Right renal cortex interstitium (tissue), 3 donors: ENCODE measurements at regions not wholly inside any gene's neighbourhood (a gene's known extent, or its start where the extent isn't known, plus 50 kb on each side); places are given as distances from the start of the nearest gene placed in this dataset.
"Not testable (repeated sequence)": the region's sequence is repeated elsewhere in the genome, so short reads cannot be mapped to it uniquely, and the experiment has no call there.

Experiments used
- DNase-seq, 3 donors: peaks; one replicate each; pipeline ENCODE4 v3.0.0-alpha.2; 2013; ENCODE audit warnings: low read depth in 3 of 3, low spot score in 2 of 3

DNA sequence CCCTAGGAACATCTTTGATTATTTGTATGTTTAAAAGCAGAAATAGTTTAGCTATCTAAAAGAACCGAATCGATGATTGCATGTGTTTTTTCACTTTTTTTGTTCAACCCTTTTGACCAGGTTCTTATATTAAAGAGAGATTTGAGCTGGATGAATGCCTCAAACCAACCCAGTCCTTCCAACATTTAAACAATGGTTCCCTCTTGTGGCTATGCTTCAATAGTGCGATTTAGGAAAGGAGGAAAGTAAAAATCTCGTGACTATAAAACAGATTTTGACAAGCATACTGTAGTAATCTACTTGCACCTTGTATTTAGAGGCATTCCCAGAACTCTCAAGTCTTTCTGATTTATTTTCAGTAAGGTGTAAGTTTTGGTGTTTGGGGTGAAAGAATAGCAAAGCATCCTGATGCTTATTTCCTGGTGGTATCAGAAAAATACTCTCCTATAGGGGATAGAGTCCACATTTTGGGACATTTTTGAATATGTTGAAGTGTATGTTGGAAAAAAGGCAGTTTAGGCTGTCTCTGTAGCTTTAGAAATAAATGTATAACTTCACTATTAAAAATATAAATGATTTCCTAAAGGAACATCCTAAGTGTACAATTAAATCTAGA lies 159.6 kb upstream of the KCNH8 start:
- DNase-seq, result peak; percentile 1 to 15 (median 13)

DNA sequence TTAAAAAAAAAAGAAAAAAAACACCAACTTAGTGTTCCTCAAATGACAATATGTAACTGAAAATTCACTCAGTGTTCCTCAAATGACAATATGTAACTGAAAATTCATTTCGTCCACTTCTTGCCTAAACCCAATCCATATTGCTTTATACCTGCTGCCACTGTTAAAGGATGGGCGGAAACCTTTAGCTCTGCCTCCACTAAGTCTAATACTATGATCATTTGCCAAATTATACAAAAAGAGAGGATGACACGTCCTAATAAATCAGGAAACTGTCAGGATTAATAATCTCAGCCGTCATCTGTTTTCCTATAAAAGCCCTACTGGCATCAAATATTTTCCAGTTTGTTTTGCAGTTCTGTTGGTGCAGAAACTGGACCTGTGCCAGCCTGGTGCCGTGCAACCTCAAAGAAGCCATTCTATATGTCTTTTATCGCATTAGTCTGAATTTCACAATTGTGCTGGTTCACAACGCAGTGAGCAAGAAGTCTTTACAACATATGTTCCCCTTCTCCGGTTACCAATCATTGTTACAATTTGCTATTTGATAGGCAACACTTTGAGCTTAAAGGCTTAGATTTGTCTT lies 160.4 kb upstream of the KCNH8 start:
- no peak for DNase-seq

DNA sequence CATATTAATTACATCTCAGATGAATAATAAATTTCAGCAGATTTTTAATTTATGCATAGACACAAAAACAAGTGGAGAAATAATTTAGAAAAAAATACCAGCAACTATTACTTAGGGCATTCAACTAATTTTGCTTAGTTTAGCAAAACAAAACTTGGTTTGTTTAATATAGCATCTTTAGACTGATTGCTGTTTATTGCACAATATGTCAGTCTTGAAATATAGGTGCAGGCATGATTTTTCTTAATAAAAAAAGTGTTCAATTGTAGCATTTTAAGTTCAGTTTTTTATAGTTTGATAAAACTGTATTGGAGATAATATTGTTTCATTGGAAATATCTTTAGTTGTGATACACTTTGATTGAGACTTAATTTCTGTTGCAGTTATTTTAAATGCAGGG lies 161.2 kb upstream of the KCNH8 start:
- no peak for DNase-seq

DNA sequence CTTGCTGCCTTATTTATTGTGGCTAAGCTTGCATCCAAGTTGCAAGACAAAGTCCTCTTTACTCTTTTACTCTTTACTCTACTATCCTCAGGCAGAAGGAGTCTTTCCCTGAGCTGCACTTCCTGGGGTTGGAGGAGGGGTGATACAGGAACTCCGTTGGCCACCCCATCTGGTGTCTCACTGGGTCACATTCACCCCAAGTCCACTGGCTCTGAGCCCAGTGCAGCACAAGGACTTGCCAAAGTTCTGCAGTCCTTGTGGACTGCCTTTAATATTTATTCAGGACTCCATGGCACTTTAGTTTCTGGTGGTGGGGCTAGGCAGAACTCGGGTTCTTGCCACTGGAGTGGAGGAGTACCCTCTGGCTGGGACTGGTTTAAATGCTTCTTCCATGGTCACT lies 165.4 kb upstream of the KCNH8 start:
- DNase-seq, result no peak

DNA sequence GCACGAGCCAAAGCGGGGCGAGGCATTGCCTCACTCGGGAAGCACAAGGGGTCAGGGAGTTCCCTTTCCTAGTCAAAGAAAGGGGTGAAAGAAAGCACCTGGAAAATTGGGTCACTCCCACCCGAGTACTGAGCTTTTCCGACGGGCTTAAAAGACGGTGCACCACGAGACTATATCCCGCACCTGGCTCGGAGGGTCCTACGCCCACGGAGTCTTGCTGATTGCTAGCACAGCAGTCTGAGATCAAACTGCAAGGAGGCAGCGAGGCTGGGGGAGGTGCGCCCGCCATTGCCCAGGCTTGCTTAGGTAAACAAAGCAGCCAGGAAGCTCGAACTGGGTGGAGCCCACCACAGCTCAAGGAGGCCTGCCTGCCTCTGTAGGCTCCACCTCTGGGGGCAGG lies 172.2 kb upstream of the KCNH8 start:
- not testable (repeated sequence) for DNase-seq

DNA sequence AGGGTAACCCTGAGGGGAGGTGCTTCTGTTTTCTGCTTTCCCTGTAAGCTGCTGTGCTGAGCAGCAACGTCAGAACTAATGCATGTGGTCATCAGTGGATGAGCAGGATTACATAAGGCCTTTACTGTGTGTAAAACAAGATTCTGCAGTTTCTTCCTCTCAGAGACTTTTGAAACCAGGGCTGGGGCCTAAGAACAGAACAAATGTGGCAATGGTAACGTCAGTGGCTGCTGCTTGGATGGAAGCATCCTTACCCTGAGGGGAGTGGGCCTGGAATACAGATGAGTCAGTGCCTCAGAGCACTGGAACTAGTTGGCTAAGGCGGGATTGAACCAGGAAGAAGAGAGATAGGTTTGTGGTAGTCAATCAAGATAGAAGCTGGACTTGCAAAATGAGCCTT lies 180.2 kb upstream of the KCNH8 start:
- no peak for DNase-seq

DNA sequence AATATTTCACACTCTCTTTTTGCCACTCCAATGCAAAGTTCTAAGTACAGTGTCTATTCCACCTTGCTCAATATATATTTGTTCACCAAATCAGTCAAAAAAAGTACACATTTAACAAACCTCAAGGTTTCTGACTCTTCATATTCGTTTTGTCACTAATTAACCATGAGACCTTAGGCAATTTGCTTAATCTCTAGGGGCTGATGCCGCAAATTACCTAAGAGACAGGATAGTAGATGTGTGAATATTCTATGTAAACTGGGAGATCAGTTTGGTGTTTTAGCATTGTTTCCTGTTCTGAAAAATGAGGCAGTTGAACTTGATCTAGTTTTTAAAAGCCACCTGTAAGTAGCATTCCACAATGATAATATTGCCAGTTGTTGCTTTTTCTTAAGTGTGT lies 182.5 kb upstream of the KCNH8 start:
- DNase-seq, result no peak

DNA sequence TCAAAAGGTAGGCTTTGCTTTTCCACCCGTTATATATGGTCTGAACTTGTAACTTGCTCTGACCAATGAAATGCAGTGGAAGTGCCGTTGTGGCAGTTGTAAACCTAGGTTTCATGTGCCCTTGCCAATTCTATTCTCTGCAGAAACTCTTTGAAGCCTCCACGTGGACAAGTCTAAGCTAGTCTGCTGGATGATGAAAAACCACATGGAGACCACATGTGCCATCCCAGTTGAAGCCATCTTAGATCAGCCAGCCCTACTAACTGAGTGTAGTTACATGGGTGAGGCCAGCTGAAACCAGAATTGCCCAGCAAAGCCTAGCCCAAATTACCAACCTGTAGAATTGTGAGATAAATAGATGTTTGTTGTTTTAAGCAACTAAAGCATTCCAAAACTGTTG lies 183.7 kb upstream of the KCNH8 start:
- no peak for DNase-seq

DNA sequence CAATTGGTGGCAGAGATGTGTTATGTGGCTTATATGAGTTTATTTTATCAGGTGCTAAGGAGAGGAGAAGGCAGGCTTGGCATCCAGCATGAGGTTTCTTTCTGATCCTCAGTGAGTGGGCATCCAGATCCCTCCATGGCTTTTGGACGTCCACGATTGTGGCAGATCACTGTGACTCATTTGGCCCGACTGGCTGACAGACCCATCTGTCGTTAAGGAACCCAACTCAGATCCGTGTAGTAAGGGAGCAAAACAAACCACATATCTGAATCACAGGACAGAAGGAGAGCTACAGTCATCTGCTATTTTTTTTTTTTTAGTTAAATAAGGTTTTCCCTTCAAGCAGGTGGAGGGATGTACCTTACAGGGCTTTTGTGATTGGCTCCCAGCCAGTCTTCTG lies 197.0 kb upstream of the KCNH8 start:
- DNase-seq, result no peak

DNA sequence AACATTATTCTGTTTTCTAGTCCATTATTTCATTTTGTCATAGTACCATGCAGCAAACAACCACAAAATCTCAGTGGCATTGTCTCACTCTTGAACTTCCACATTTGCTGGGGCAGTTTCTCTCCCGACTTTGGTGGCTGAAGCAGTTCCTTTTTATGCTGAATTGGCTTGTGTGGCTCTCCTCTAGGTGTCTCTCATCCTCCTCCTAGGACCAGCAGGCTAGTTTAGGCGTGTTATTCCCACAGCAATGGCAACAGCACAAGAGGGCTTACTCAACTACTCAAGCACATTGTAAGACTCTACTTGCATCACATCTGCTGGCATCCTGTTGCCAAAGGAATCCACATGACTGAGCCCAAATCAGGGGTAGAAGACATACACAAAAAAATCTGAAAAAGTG lies 201.8 kb upstream of the KCNH8 start:
- DNase-seq, result no peak

DNA sequence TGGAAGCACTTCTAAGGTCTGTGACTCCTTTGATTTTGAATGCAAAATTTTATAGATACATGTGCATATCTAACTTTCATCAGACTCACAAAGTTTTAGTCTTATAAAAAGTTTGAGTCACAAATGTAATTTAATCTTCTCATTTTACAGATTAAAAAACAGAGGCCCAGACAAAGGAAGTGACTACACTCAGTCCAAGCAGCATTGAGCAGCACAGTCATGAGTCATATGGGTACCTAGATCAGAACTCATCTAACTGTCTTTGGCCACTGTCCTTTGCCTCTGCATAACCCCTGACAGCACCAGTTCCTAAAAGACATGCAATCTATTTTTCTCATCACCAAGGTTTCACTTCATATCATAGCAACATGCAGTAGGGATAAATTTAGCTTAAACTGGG lies 210.7 kb upstream of the KCNH8 start:
- DNase-seq, result no peak

DNA sequence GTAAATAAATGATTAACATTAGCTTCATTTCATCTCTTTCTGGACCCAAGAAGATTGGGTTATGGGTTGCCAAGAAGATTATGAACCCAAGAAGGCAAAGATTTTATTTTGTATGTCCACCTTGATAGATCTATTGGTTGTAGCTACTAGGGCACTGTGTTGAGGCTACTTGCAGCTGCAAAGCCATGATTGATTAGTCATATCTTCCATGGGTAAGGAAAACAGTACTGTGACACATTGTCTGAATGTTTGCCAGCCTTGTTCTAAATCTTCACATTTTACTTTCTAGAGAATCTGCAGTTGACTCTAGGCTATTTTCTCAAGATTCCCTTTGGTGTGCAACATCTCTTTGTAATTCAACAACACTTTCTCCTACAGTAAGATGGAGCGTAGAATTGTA lies 229.2 kb upstream of the KCNH8 start:
- no peak for DNase-seq

DNA sequence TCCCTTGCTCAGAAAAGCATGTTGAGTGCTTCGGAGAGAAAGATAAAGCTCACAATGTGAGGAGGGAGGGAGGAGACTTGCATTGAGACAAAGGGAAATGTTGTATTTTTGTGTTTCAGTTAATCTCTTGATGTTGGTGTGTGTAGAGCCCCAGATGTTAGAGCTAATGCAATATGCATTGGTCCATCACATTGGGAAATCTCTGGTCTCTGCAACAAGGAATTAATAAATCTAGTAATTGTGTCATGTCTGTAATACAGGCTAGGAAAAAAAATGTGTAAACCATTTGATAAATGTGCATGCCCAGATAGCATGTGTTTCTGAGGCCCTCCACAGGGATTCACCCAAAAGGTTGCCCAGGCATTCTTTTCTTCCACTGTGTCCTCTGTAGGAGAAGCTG lies 230.4 kb upstream of the KCNH8 start:
- DNase-seq, result no peak

DNA sequence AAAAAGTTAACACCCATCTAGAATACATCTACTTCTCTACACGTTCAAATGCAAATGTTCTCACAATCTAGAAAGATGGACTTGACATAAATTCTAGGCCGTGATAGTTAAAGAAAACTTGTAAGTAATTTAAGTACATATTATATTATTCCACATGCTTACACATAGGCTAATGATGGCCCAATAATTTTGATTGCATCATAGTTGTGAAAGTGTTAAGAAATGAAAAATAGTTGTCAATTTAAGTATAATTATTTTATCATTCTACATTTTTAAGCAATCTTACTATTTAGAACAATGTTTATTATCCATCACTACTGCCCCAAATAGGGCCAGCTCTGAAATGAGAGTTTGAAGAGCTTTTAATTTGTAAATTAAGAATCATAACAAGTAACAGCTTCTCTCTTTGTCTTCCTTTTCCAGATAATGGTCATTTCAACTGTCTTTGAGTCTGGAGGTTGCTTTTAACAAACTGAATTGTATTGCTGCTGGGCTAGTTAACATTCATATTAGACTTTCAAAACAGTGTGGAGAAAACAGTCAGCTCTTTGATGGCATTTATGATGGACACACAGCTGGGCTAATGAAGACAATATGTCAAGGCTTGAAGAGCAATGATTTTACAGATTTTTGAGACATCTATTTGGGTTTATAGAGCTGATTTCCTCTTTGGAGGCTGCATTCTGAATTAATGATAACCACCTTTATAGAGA lies 246.1 kb upstream of the KCNH8 start:
- DNase-seq, result no peak

DNA sequence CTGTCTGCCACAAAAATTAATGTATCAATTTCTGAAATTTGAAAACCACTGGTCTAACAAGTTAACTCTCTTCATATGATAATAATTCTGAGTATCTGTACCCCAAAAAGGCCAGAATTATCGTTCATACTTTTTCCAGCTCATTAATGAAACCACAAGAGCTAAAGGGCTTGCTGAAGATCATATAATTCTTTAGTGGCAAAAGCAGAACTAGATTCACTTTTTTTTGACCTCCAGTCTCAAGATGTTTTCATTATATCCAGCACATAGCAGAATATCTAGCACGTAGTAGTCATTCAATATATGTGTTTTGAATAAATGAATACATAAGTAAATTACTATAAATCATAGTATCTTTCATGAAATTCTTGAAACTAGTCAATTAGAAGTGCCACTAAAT lies 246.7 kb upstream of the KCNH8 start:
- DNase-seq, result no peak

DNA sequence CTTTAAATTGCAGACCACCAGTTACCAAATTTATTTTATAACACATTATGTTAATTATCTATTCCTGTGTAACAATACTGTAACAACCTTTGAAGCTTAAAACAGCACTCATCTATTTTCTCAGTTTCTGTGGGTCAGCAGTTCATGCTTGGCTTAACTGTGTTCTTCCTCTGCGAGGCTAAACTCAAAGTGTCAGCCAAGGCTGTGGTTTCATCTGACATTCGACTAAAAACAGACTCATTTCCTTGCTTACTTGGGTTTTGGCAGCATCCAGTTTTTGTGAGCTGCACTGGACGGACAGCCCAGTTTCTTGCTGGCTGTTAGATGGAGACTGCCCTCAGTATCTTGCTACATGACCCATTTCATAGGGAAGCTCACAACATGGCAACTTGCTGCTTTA lies 247.3 kb upstream of the KCNH8 start:
- no peak for DNase-seq

DNA sequence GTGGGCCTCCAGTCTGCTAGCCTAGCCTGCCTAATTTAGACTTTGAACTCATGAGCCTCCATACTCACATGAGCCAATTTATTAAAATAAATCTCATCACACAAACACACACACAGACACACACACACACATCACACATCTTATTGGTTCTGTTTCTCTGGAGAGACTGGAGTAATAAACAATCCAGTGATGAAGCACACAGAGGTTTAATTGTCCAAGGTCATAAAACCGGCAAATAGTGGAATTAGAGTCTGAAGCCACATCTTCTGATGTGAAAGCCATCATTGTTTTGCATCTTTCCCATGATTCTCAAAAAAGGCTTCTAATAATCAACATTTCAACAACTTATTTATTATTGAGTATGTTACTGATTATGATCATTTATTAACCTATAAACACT lies 249.4 kb upstream of the KCNH8 start:
- DNase-seq, result no peak

DNA sequence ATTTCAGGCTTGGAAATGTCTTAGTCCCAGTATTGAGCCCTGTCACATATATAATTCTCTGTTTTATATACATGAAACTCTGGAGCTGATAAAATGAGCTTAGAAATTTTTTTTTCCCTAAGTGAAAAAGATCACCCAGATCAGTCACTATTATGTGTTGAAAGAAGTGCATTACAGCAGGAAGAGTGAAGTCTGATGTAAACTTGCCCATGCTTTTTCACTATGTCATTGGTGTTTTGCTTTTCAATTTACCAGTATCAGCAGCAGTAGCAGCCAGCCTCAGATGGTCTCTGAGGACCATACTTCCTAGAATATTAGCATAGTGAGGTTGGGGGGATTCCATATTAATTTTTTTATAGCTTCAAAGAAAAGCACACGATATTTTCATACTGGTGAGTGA lies 255.6 kb upstream of the KCNH8 start:
- DNase-seq, result no peak

DNA sequence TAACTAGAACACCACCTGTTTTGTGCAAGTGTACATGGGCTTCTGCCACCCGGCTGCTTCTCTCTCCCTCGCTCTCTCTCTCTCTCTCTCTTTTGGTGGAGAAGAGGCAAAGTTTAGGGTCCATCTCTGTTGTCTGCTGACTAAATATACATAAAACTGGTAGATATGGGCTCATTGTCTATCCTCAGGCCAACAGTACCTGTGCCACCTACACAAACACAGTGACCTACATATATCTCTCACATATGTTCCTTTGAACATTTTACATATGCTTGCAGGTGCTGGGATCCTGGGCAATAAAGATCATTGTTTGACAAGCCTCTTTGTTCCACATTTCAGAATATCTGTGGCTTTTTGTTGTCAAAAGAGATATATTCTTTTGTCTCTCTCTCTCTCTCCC lies 256.3 kb upstream of the KCNH8 start:
- no peak for DNase-seq

DNA sequence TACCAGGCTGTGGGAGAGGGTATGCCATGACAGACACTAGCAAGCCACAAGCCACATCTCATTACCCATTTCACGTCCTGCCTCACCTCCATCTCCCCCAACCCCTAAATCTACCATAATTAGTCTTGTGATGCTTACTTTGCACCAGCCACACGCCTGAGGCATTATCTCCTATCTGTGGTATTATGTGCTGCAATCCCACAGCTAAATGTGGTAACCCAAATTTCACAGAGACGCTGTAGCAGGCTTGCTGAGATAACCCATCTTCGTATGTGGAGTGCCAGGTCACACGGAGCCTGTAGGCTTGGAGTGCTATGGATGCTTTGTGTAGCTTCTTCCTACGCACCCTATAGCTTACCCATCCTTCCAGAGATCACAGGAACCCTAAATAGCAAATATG lies 256.7 kb upstream of the KCNH8 start:
- no peak for DNase-seq

DNA sequence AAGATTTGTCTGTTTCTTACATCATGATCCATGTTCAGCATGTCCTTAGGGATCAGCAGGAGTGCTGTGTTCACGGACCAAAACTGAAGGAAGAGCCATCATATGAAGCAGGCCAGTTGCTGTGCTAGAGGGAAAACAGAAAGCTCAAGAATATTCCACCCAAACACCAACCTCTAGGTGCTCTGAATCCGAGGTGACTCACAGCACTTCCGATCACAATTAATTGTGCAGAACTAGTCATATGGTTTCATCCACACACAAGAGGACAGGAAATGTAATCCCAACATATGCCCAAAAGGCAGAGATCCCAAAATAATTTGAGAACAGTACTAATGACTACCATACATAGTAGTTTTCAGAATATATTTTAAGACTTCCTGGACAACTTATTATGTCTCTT lies 257.9 kb upstream of the KCNH8 start:
- no peak for DNase-seq

DNA sequence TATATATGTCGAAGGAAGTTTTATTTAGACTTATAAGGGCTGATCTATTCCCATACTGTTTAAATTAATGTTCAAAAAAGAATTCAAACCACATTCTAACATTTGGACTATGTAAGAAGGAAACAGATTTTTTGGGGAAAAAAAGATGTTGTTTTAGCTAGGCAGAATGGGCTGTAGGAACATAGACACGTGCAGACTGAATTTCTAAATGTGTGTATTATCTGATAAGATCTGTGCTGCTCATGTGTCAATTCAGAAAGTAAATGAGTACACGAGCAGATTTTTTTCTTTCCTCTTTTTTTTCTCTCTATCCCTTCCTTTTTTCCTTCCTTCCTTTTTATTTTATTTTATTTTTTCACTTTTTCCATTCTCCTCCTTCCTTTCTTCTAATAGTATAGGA lies 259.5 kb upstream of the KCNH8 start:
- DNase-seq, result no peak

DNA sequence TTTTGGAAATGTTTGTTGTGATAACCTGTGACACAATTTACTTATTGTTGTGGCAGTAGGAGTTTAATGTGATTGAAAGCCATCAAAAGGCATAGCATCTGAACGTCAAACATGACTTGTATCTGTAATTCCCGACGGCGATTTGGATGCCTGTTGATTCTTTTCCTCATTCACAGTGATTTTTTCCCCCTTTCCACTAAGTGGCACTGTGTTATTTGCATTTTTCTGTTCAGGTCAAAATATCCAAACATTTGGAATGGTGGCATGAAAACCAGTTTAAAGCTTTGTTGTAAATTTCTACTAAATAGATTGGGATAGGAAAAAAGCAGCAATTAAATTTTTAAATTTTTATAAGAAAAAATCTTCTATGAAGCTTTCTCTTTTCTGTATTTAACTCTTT lies 259.9 kb upstream of the KCNH8 start:
- DNase-seq, result no peak
